OCI-LY7 (cell line): ENCODE measurements at regions not wholly inside any gene's neighbourhood (a gene's known extent, or its start where the extent isn't known, plus 50 kb on each side); places are given as distances from the start of the nearest gene placed in this dataset.

ENCODE experiments used
- EZH2phosphoT487 ChIP-seq: fragments of 200-600 bp; sonication (generic); IDR thresholded peaks from 2 replicates; pipeline ENCODE4 v1.6.1; 2018; ENCODE audit warnings: low read depth, borderline replicate concordance, mild to moderate bottlenecking, mixed run types, antibody characterized with exemption, low read length, moderate library complexity, mixed read lengths
- TF ChIP-seq, protein P1 (sequence below): fragments of 200-600 bp; sonication (generic); conservative IDR thresholded peaks from 2 replicates; pipeline ENCODE4 v1.5.1; 2014; ENCODE audit warnings: mild to moderate bottlenecking, antibody characterized with exemption, low read length, moderate library complexity, mixed read lengths

DNA sequence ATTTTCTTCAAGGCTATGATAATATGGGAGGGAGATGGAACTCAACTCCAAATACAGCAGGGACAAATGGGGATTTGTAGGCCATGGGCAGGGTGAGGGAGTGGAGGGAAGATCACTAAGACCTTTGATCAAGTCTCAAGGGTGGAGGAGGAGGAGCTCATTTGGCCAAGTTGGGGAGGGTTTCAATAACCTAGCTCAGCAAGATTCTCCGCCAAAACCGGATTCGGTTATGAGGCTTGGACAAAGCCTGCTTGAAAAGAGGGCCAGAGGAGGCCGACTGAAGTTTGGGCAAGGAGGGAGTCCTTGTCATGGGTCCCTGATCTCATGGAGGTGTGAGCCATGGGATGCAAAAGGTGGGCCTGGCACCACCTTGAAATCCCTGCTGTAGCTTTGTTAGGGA is 68.8 kb downstream of the TSN start:
- TF ChIP-seq, protein P1, sequence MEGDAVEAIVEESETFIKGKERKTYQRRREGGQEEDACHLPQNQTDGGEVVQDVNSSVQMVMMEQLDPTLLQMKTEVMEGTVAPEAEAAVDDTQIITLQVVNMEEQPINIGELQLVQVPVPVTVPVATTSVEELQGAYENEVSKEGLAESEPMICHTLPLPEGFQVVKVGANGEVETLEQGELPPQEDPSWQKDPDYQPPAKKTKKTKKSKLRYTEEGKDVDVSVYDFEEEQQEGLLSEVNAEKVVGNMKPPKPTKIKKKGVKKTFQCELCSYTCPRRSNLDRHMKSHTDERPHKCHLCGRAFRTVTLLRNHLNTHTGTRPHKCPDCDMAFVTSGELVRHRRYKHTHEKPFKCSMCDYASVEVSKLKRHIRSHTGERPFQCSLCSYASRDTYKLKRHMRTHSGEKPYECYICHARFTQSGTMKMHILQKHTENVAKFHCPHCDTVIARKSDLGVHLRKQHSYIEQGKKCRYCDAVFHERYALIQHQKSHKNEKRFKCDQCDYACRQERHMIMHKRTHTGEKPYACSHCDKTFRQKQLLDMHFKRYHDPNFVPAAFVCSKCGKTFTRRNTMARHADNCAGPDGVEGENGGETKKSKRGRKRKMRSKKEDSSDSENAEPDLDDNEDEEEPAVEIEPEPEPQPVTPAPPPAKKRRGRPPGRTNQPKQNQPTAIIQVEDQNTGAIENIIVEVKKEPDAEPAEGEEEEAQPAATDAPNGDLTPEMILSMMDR, result no peak
- TF ChIP-seq EZH2phosphoT487, result no peak
